Testis (tissue), 2 donors: ENCODE measurements at regions not wholly inside any gene's neighbourhood (a gene's known extent, or its start where the extent isn't known, plus 50 kb on each side); places are given as distances from the start of the nearest gene placed in this dataset.

Experiments
- DNase-seq: peaks from one replicate; pipeline ENCODE4 v3.0.0-alpha.2; 2019
- H3K27ac ChIP-seq, 2 donors: fragments of 200-600 bp; sonication (generic); one replicate each; pipeline ENCODE4 v1.5.1; 2019
- H3K27me3 ChIP-seq: fragments of 200-600 bp; sonication (generic); one replicate; pipeline ENCODE4 v1.5.1; 2019
- H3K36me3 ChIP-seq: fragments of 200-600 bp; sonication (generic); one replicate; pipeline ENCODE4 v1.5.1; 2017; ENCODE audit warnings: low read depth; ENCODE audit errors: missing control alignments
- H3K4me1 ChIP-seq: fragments of 200-600 bp; sonication (generic); one replicate; pipeline ENCODE4 v1.5.1; 2019
- H3K4me3 ChIP-seq, 2 donors: fragments of 200-600 bp; sonication (generic); one replicate each; pipeline ENCODE4 v1.5.1; 2017 to 2019
- H3K9me3 ChIP-seq: fragments of 200-600 bp; sonication (generic); one replicate; pipeline ENCODE4 v1.5.1; 2017
- CTCF ChIP-seq, 3 experiments: fragments of 450-650 bp in 2 of 3; fragments of 200-600 bp in 1 of 3; sonication (generic) in 1 of 3; IDR thresholded peaks; one replicate each; pipeline ENCODE4 v1.5.1; 2016 to 2019; ENCODE audit warnings: antibody characterized with exemption in 3 of 3, mild to moderate bottlenecking in 2 of 3, moderate library complexity in 1 of 3
- POLR2A ChIP-seq: fragments of 450-650 bp; IDR thresholded peaks from one replicate; pipeline ENCODE4 v1.6.1; 2017; ENCODE audit warnings: antibody characterized with exemption, mild to moderate bottlenecking, moderate library complexity
- WGBS, 2 donors: methylation state at CpG; one replicate each; pipeline ENCODE4 v1.1.5; 2018; 5-methylcytosine and 5-hydroxymethylcytosine counted together
- intact Hi-C: fragments of 100-400 bp; cut with DNase I; formaldehyde crosslinking; loops from one replicate; pipeline ENCODE4 v1.15.1; 2023; ENCODE audit warnings: low total_unique reads

DNA sequence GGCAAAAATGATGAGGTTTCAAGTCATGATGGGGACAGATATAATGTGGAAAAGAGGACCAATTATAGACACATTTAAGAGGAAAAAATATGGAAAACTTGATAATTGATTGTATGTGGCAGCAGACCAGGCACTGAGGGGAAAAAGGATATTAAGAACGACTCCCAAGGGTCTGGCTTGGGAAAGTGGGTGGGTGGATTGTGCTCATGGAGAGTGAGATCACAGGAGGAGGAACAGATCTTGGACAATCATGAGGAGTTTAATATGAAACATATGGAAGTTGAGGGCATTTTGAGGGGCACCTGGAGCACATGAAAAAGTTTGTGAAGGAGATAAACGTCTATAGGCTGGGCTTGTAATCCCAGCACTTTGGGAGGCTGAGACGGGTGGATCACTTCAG, 454.3 kb upstream of the KLF4 start:
- DNase-seq: no peak
- intact Hi-C loops: no loop called here
- no peaks in the 10 kb centered on the region for H3K4me1 ChIP-seq
- H3K27ac ChIP-seq: no peak overlapping the region
- no peak for TF ChIP-seq POLR2A
- TF ChIP-seq CTCF (IDR thresholded peaks at IDR 0.05): no peak
- no peaks in the 10 kb centered on the region for H3K27me3 ChIP-seq
- H3K4me3 ChIP-seq: no peak overlapping the region
- H3K36me3 ChIP-seq: no peaks in the 10 kb centered on the region
- no peaks in the 10 kb centered on the region for H3K9me3 ChIP-seq
- WGBS, 2 donors: 69 to 82% methylated on average over 3 of the region's 3 CpGs

GRCh38 chr9:107942856-107943255, 453.3 kb upstream of the KLF4 start:
- 93 to 100% methylated on average over 2 of the region's 2 CpGs for WGBS, 2 donors
- no peak overlapping the region for H3K27ac ChIP-seq
- no peak overlapping the region for H3K4me3 ChIP-seq
- no peak for DNase-seq
- H3K36me3 ChIP-seq: no peaks in the 10 kb centered on the region
- intact Hi-C loops: no loop called here
- no peaks in the 10 kb centered on the region for H3K4me1 ChIP-seq
- no peak for TF ChIP-seq CTCF (IDR thresholded peaks at IDR 0.05)
- no peak for TF ChIP-seq POLR2A
- H3K27me3 ChIP-seq: no peaks in the 10 kb centered on the region
- H3K9me3 ChIP-seq: no peaks in the 10 kb centered on the region

GRCh38 chr9:107942291-107942690, 452.7 kb upstream of the KLF4 start:
- Histone ChIP-seq H3K36me3 (no peaks in the 10 kb centered on the region), H3K4me1 (no peaks in the 10 kb centered on the region), H3K9me3 (no peaks in the 10 kb centered on the region), H3K4me3 (no peak overlapping the region), H3K27me3 (no peaks in the 10 kb centered on the region), H3K27ac (no peak overlapping the region)
- WGBS, 2 donors: 93 to 95% methylated on average over 1 of the region's 1 CpG
- DNase-seq: no peak
- TF ChIP-seq POLR2A: no peak
- TF ChIP-seq CTCF (IDR thresholded peaks at IDR 0.05): no peak
- intact Hi-C loops: no loop called here

DNA sequence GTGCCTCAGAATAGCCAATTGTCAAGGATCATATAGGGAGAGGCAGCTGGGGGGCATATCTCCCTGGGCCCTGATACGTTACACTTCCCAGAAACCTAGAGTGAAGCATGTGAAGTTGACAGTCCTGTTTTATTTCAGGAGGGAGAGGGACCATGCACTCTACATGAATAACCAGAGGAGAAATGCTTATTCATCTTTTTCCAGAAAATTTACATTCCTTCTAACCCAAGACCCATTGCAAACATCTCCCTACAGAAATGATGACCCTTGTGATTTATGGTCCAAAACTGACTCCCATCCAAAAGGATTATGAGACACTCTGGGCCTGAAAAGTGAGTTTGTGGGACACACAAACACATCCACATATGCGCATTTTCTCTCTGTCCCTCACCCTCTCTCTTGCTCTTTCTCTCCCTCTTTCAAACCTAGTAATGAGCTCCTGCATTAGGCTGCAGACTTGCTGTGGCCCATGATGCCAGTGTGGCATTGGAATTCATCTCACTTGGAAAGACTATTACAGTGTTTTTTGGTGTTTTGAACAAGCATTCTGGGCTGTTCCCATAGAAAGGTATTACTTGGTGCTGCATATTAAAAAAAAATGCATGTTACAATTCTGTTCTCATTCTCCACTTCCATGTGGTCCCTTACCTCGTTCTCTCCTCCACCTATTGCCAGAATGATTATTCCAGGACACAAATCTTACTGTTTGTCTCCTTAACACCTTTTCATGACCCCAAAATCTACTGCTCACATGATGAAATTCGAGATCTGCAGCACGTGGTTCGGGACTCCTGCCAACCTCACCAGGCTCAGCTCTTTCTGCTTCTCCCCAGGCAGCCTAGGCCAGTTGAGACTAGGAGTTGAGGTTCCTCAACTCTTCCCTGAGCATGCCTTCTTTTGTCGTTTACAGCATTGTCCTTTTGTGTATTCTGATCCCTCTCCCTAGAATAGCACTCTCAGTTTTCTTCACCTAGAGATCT, 451.3 kb upstream of the KLF4 start:
- WGBS, 2 donors: 76 to 83% methylated on average over 7 of the region's 7 CpGs
- Histone ChIP-seq H3K4me1 (no peaks in the 10 kb centered on the region), H3K4me3 (no peak overlapping the region), H3K27me3 (no peaks in the 10 kb centered on the region), H3K36me3 (no peaks in the 10 kb centered on the region), H3K27ac (no peak overlapping the region), H3K9me3 (no peaks in the 10 kb centered on the region)
- DNase-seq: no peak
- TF ChIP-seq POLR2A: no peak
- no peak for TF ChIP-seq CTCF (IDR thresholded peaks at IDR 0.05)
- intact Hi-C loops: no loop called here
